H1 (cell line): ENCODE measurements at regions not wholly inside any gene's neighbourhood (a gene's known extent, or its start where the extent isn't known, plus 50 kb on each side); places are given as distances from the start of the nearest gene placed in this dataset.

ENCODE experiments used
- CTCF ChIA-PET: fragments of 300-600 bp; sonication (Branson Sonifier 250); formaldehyde crosslinking; loops from one replicate; lab custom pipeline; 2021; ENCODE audit not compliant: partially characterized antibody; lab: Charles Lee
- POLR2A ChIA-PET: fragments of 300-600 bp; sonication (Branson Sonifier 250); formaldehyde crosslinking; loops from one replicate; lab custom pipeline; 2021; ENCODE audit warnings: inconsistent platforms; ENCODE audit not compliant: partially characterized antibody; lab: Charles Lee
- DNase-seq, 2 experiments: peaks; one replicate each; pipeline versions ENCODE4 v3.0.0 to v3.0.0-alpha.2; 2010 to 2022; ENCODE audit warnings: low spot score in 2 of 2, low read depth in 1 of 2, mixed read lengths in 1 of 2
- FAIRE-seq: peaks from 2 replicates; lab custom pipeline; 2011; peaks lifted over from hg19 to GRCh38; lab: Jason Lieb, UNC
- H2AFZ ChIP-seq: 2 replicates; pipeline ENCODE4 v1.8.1; 2012; ENCODE audit warnings: low read length, inconsistent platforms
- H2AK5ac ChIP-seq: 2 replicates; pipeline ENCODE4 v1.6.1; 2013; ENCODE audit warnings: low read depth, low read length
- H2BK120ac ChIP-seq: replicated peaks from 2 replicates; pipeline ENCODE3; 2013; ENCODE audit warnings: low read depth, low read length, inconsistent platforms
- H2BK12ac ChIP-seq: 2 replicates; pipeline ENCODE4 v1.6.1; 2013; ENCODE audit warnings: low read depth, low read length
- H2BK15ac ChIP-seq: 2 replicates; pipeline ENCODE4 v1.6.1; 2013; ENCODE audit warnings: low read length
- H2BK20ac ChIP-seq: 2 replicates; pipeline ENCODE4 v1.6.1; 2013; ENCODE audit warnings: low read length
- H2BK5ac ChIP-seq: 2 replicates; pipeline ENCODE4 v1.6.1; 2013; ENCODE audit warnings: low read depth, low read length
- H3K14ac ChIP-seq: 2 replicates; pipeline ENCODE4 v1.6.1; 2013; ENCODE audit warnings: inconsistent platforms; ENCODE audit not compliant: insufficient read length
- H3K18ac ChIP-seq: 2 replicates; pipeline ENCODE4 v1.6.1; 2013; ENCODE audit warnings: low read length; ENCODE audit errors: extremely low read depth
- H3K23ac ChIP-seq: 2 replicates; pipeline ENCODE4 v1.6.1; 2013; ENCODE audit warnings: inconsistent platforms; ENCODE audit not compliant: insufficient read length
- H3K23me2 ChIP-seq: 2 replicates; pipeline ENCODE4 v1.6.1; 2013; ENCODE audit warnings: low read depth, low read length
- H3K27ac ChIP-seq: 2 replicates; pipeline ENCODE4 v1.6.1; 2011; ENCODE audit warnings: low read depth, low read length, inconsistent platforms
- H3K27me3 ChIP-seq, 4 experiments: replicated peaks in 1 of 4; 1 replicate in 1 of 4; 2 replicates in 3 of 4; pipeline versions ENCODE4 v1.6.1 to v1.8.1; 2011 to 2013; ENCODE audit warnings: low read length in 3 of 4, mild to moderate bottlenecking in 3 of 4, inconsistent platforms in 2 of 4, mixed read lengths in 2 of 4, moderate library complexity in 1 of 4; ENCODE audit not compliant: control insufficient read depth in 3 of 4, insufficient read depth in 3 of 4; ENCODE audit errors: extremely low read depth in 1 of 4
- H3K36me3 ChIP-seq, 4 experiments: 2 replicates each; pipeline versions ENCODE4 v1.6.1 to v1.8.1; 2011 to 2013; ENCODE audit warnings: mild to moderate bottlenecking in 4 of 4, low read length in 3 of 4, moderate library complexity in 2 of 4, control low read depth in 1 of 4, inconsistent platforms in 1 of 4; ENCODE audit not compliant: insufficient read depth in 4 of 4, control insufficient read depth in 2 of 4
- H3K4ac ChIP-seq: replicated peaks from 2 replicates; pipeline ENCODE3; 2013; ENCODE audit warnings: low read length, low read depth, mixed read lengths, inconsistent platforms; ENCODE audit not compliant: insufficient read length
- H3K4me1 ChIP-seq, 4 experiments: replicated peaks in 1 of 4; 1 replicate in 1 of 4; 2 replicates in 3 of 4; pipeline versions ENCODE4 v1.6.1 to v1.8.1; 2011 to 2013; ENCODE audit warnings: low read length in 3 of 4, inconsistent platforms in 2 of 4, mixed read lengths in 1 of 4; ENCODE audit not compliant: insufficient read depth in 4 of 4, control insufficient read depth in 3 of 4
- H3K4me2 ChIP-seq, 2 experiments: 2 replicates each; pipeline versions ENCODE4 v1.6.1 to v1.8.1; 2011 to 2013; ENCODE audit warnings: low read depth in 2 of 2, low read length in 2 of 2, control low read depth in 1 of 2, inconsistent platforms in 1 of 2, mild to moderate bottlenecking in 1 of 2; ENCODE audit not compliant: insufficient read depth in 1 of 2
- H3K4me3 ChIP-seq, 4 experiments: fragments of 200-600, 300-600 bp in 1 of 4; sonication (generic), shearing (Covaris generic), sonication (Bioruptor Twin) in 1 of 4; 2 replicates each; pipeline versions ENCODE4 v1.5.1 to v1.8.1; 2011 to 2016; ENCODE audit warnings: low read length in 4 of 4, low read depth in 3 of 4, control low read depth in 2 of 4, inconsistent platforms in 2 of 4, mild to moderate bottlenecking in 2 of 4, mixed read lengths in 1 of 4, moderate library complexity in 1 of 4; ENCODE audit not compliant: insufficient read depth in 2 of 4; ENCODE audit errors: extremely low read depth in 1 of 4
- H3K56ac ChIP-seq: replicated peaks from 2 replicates; pipeline ENCODE3; 2013; ENCODE audit warnings: low read depth, mild to moderate bottlenecking, mixed read lengths, low read length, inconsistent platforms; ENCODE audit not compliant: insufficient read length
- H3K79me1 ChIP-seq: 2 replicates; pipeline ENCODE4 v1.6.1; 2013; ENCODE audit warnings: low read depth, low read length, control low read depth
- H3K79me2 ChIP-seq, 2 experiments: 2 replicates each; pipeline versions ENCODE4 v1.6.1 to v1.8.1; 2012 to 2013; ENCODE audit warnings: low read length in 2 of 2, mild to moderate bottlenecking in 2 of 2, inconsistent platforms in 1 of 2; ENCODE audit not compliant: insufficient read depth in 2 of 2, control insufficient read depth in 1 of 2
- H3K9ac ChIP-seq, 4 experiments: replicated peaks in 1 of 4; 1 replicate in 1 of 4; 2 replicates in 3 of 4; pipeline versions ENCODE4 v1.6.1 to v1.8.1; 2011 to 2013; ENCODE audit warnings: low read depth in 3 of 4, low read length in 3 of 4, control low read depth in 2 of 4, mild to moderate bottlenecking in 2 of 4, moderate library complexity in 2 of 4, inconsistent platforms in 1 of 4; ENCODE audit errors: extremely low read depth in 1 of 4
- H3K9me3 ChIP-seq, 2 experiments: 2 replicates each; pipeline versions ENCODE4 v1.6.1 to v1.8.1; 2012 to 2013; ENCODE audit warnings: mild to moderate bottlenecking in 2 of 2, moderate library complexity in 2 of 2, control low read depth in 1 of 2, inconsistent platforms in 1 of 2, low read depth in 1 of 2, low read length in 1 of 2, mixed read lengths in 1 of 2; ENCODE audit not compliant: insufficient read depth in 2 of 2
- H4K20me1 ChIP-seq, 2 experiments: replicated peaks in 1 of 2; 2 replicates each; pipeline versions ENCODE3 to v1.8.1; 2011 to 2013; ENCODE audit warnings: inconsistent platforms in 2 of 2, low read length in 2 of 2, mild to moderate bottlenecking in 1 of 2; ENCODE audit not compliant: insufficient read depth in 2 of 2, control insufficient read depth in 1 of 2
- H4K5ac ChIP-seq: 2 replicates; pipeline ENCODE4 v1.6.1; 2013; ENCODE audit warnings: low read length, low read depth, mixed read lengths, inconsistent platforms; ENCODE audit not compliant: insufficient read length
- H4K8ac ChIP-seq: 2 replicates; pipeline ENCODE4 v1.8.0; 2013; ENCODE audit warnings: mild to moderate bottlenecking, moderate library complexity, low read length, inconsistent platforms; ENCODE audit not compliant: insufficient read depth; ENCODE audit errors: extremely low read depth
- H4K91ac ChIP-seq: replicated peaks from 2 replicates; pipeline ENCODE3; 2013; ENCODE audit warnings: low read length, mixed read lengths, inconsistent platforms; ENCODE audit not compliant: insufficient read length
- ATF2 ChIP-seq: IDR thresholded peaks from 2 replicates; pipeline ENCODE4 v1.6.1; 2012; ENCODE audit warnings: low read length, inconsistent platforms
- CREB1 ChIP-seq: IDR thresholded peaks from 2 replicates; pipeline ENCODE4 v1.6.1; 2012; ENCODE audit warnings: inconsistent platforms
- EGR1 ChIP-seq: IDR thresholded peaks from 2 replicates; pipeline ENCODE4 v1.6.1; 2011; ENCODE audit warnings: low read depth, low read length, borderline replicate concordance
- EZH2 ChIP-seq: fragments of 200-600 bp; sonication (generic); IDR thresholded peaks from 2 replicates; pipeline ENCODE4 v1.7.1; 2012; ENCODE audit warnings: low read depth, mild to moderate bottlenecking, moderate library complexity, low read length, inconsistent platforms; ENCODE audit not compliant: severe bottlenecking
- KDM5A ChIP-seq: fragments of 200-600 bp; IDR thresholded peaks from 2 replicates; pipeline ENCODE4 v1.7.1; 2012; ENCODE audit warnings: mild to moderate bottlenecking, low read length, inconsistent platforms, mixed read lengths
- MAX ChIP-seq: IDR thresholded peaks from 2 replicates; pipeline ENCODE4 v1.6.1; 2012; ENCODE audit warnings: inconsistent platforms
- NRF1 ChIP-seq: IDR thresholded peaks from 2 replicates; pipeline ENCODE4 v1.6.1; 2011; ENCODE audit warnings: mild to moderate bottlenecking, low read depth, low read length, improper control_type of control experiment
- PHF8 ChIP-seq: fragments of 200-600 bp; sonication (generic); conservative IDR thresholded peaks from 2 replicates; pipeline ENCODE4 v1.7.1; 2012; ENCODE audit warnings: low read depth, mild to moderate bottlenecking, inconsistent platforms, low read length, moderate library complexity
- POLR2AphosphoS5 ChIP-seq: IDR thresholded peaks from 2 replicates; pipeline ENCODE4 v1.6.1; 2011; ENCODE audit warnings: low read depth, low read length
- SUZ12 ChIP-seq: fragments of 200-600 bp; sonication (generic); IDR thresholded peaks from 2 replicates; pipeline ENCODE4 v1.6.1; 2012; ENCODE audit warnings: mild to moderate bottlenecking, inconsistent platforms, low read length, moderate library complexity, mixed read lengths
- TBP ChIP-seq: IDR thresholded peaks from 2 replicates; pipeline ENCODE4 v1.6.1; 2011; ENCODE audit warnings: low read depth, low read length, improper control_type of control experiment
- USF2 ChIP-seq: IDR thresholded peaks from 2 replicates; pipeline ENCODE4 v1.6.1; 2011; ENCODE audit warnings: low read length, improper control_type of control experiment
- ZNF274 ChIP-seq: IDR thresholded peaks from 2 replicates; pipeline ENCODE4 v1.7.0; 2012; ENCODE audit warnings: low read length, borderline replicate concordance; ENCODE audit errors: extremely low read depth
- WGBS, 2 experiments: shearing (Covaris generic) in 1 of 2; methylation state at CpG; one replicate each; pipeline versions ENCODE4 v1.1.6 to v1.1.7; 2013 to 2015; ENCODE audit warnings: low lambda C conversion rate in 2 of 2, mixed read lengths in 2 of 2, inconsistent platforms in 1 of 2, low coverage in 1 of 2, missing lambda C conversion rate in 1 of 2; ENCODE audit not compliant: insufficient replicate concordance in 2 of 2, insufficient coverage in 1 of 2, insufficient read length in 1 of 2; ENCODE audit errors: extremely low coverage in 1 of 2, missing lambda C conversion rate in 1 of 2; 5-methylcytosine and 5-hydroxymethylcytosine counted together

- Histone ChIP-seq H2BK5ac (no peak overlapping the region), H3K23me2 (no peaks in the 10 kb centered on the region), H4K20me1 (no peaks in the 10 kb centered on the region), H2BK20ac (no peak overlapping the region), H3K56ac (no peak overlapping the region), H3K4me1 (no peaks in the 10 kb centered on the region), H2BK12ac (no peak overlapping the region), H3K4ac (no peak overlapping the region), H3K27ac (no peak overlapping the region), H2AK5ac (no peak overlapping the region)
- no peak for FAIRE-seq
- TF ChIP-seq ZNF274 (no peak), CREB1 (no peak), POLR2AphosphoS5 (no peak), PHF8 (no peak), ATF2 (no peak), EZH2 (no peak), NRF1 (no peak), USF2 (no peak), SUZ12 (no peak), KDM5A (no peak), EGR1 (no peak), MAX (no peak), TBP (no peak)
- TF ChIP-seq, all 59 proteins: peak for 0
- no peak overlapping the region for H3K23ac ChIP-seq
- no peaks in the 10 kb centered on the region for H3K9me3 ChIP-seq
- no peak overlapping the region for H2BK15ac ChIP-seq
- no peak overlapping the region for H3K14ac ChIP-seq
- H2BK120ac ChIP-seq: no peak overlapping the region
- POLR2A ChIA-PET: no interaction called here
- WGBS, 2 experiments: 98% methylated on average over 2 of the region's 2 CpGs; no CpG with 5 or more reads in 1 of the 2 experiments
- CTCF ChIA-PET: interaction anchor here (0.6 kb wide), 1 partner anchor 590 kb away, joined by 3 read pairs; no protein-coding TSS in a partner anchor
- DNase-seq: no peak
- H3K79me1 ChIP-seq: no peaks in the 10 kb centered on the region
- H3K79me2 ChIP-seq: no peaks in the 10 kb centered on the region
- H3K4me2 ChIP-seq: no peak overlapping the region
- H3K4me3 ChIP-seq: no peak overlapping the region
- no peak overlapping the region for H4K8ac ChIP-seq
- no peak overlapping the region for H3K9ac ChIP-seq
- no peak overlapping the region for H4K5ac ChIP-seq
- no peak overlapping the region for H3K18ac ChIP-seq
- no peaks in the 10 kb centered on the region for H3K36me3 ChIP-seq
- no peak overlapping the region for H4K91ac ChIP-seq
- no peaks in the 10 kb centered on the region for H3K27me3 ChIP-seq
- H2AFZ ChIP-seq: no peak overlapping the region
Observed at GRCh38 chr21:19842601-19843000, 1155.6 kb upstream of the NCAM2 start.
